ENCODE measurements at regions not wholly inside any gene's neighbourhood (a gene's known extent, or its start where the extent isn't known, plus 50 kb on each side); places are given as distances from the start of the nearest gene placed in this dataset.

- no peak for TF ChIP-seq GATA3 (IDR thresholded peaks at IDR 0.05; ENCODE audit: low read depth, low read length)
- TF ChIP-seq GATA2 (IDR thresholded peaks at IDR 0.05; ENCODE audit: low read depth, low read length), result no peak
Observed at GRCh38 chr13:40179445-40180281, 486.8 kb downstream of the FOXO1 start.

- TF ChIP-seq GATA2 (IDR thresholded peaks at IDR 0.05; ENCODE audit: low read depth, low read length) (no peak), GATA3 (IDR thresholded peaks at IDR 0.05; ENCODE audit: low read depth, low read length) (no peak)
Observed at GRCh38 chr13:40180776-40181175, 485.7 kb downstream of the FOXO1 start.

- TF ChIP-seq GATA2 (IDR thresholded peaks at IDR 0.05; ENCODE audit: low read depth, low read length) (no peak), GATA3 (IDR thresholded peaks at IDR 0.05; ENCODE audit: low read depth, low read length) (no peak)
Observed at GRCh38 chr13:40181203-40181845, 485.1 kb downstream of the FOXO1 start.

GRCh38 chr13:40182591-40182990 is 483.9 kb downstream of the FOXO1 start:
- no peak for TF ChIP-seq GATA3 (IDR thresholded peaks at IDR 0.05; ENCODE audit: low read depth, low read length)
- TF ChIP-seq GATA2 (IDR thresholded peaks at IDR 0.05; ENCODE audit: low read depth, low read length), result no peak

- TF ChIP-seq GATA2 (IDR thresholded peaks at IDR 0.05; ENCODE audit: low read depth, low read length), result no peak
- no peak for TF ChIP-seq GATA3 (IDR thresholded peaks at IDR 0.05; ENCODE audit: low read depth, low read length)
Observed at GRCh38 chr13:40185414-40185813, 481.0 kb downstream of the FOXO1 start.

GRCh38 chr13:40186041-40186440 is 480.4 kb downstream of the FOXO1 start:
- TF ChIP-seq GATA3 (IDR thresholded peaks at IDR 0.05; ENCODE audit: low read depth, low read length) (no peak), GATA2 (IDR thresholded peaks at IDR 0.05; ENCODE audit: low read depth, low read length) (no peak)

GRCh38 chr13:40186626-40187323 is 479.7 kb downstream of the FOXO1 start:
- TF ChIP-seq GATA3 (IDR thresholded peaks at IDR 0.05; ENCODE audit: low read depth, low read length) (no peak), GATA2 (IDR thresholded peaks at IDR 0.05; ENCODE audit: low read depth, low read length) (no peak)

GRCh38 chr13:40187324-40187795 is 479.1 kb downstream of the FOXO1 start:
- TF ChIP-seq GATA3 (IDR thresholded peaks at IDR 0.05; ENCODE audit: low read depth, low read length) (no peak), GATA2 (IDR thresholded peaks at IDR 0.05; ENCODE audit: low read depth, low read length) (no peak)

- no peak for TF ChIP-seq GATA3 (IDR thresholded peaks at IDR 0.05; ENCODE audit: low read depth, low read length)
- TF ChIP-seq GATA2 (IDR thresholded peaks at IDR 0.05; ENCODE audit: low read depth, low read length), result no peak
Observed at GRCh38 chr13:40187841-40188591, 478.4 kb downstream of the FOXO1 start.

- TF ChIP-seq GATA3 (IDR thresholded peaks at IDR 0.05; ENCODE audit: low read depth, low read length) (no peak), GATA2 (IDR thresholded peaks at IDR 0.05; ENCODE audit: low read depth, low read length) (no peak)
Observed at GRCh38 chr13:40189426-40189825, 477.0 kb downstream of the FOXO1 start.

GRCh38 chr13:40189898-40190630 is 476.4 kb downstream of the FOXO1 start:
- no peak for TF ChIP-seq GATA3 (IDR thresholded peaks at IDR 0.05; ENCODE audit: low read depth, low read length)
- TF ChIP-seq GATA2 (IDR thresholded peaks at IDR 0.05; ENCODE audit: low read depth, low read length), result no peak

GRCh38 chr13:40190641-40191100 is 475.8 kb downstream of the FOXO1 start:
- TF ChIP-seq GATA3 (IDR thresholded peaks at IDR 0.05; ENCODE audit: low read depth, low read length) (no peak), GATA2 (IDR thresholded peaks at IDR 0.05; ENCODE audit: low read depth, low read length) (peak; percentile 22; the same call in 1 of the 2 replicates)

Data from SH-SY5Y (cell line).